SK-N-SH treated with all-trans-retinoic acid at 6 μM for 48 hours (cell line): ENCODE measurements at regions not wholly inside any gene's neighbourhood (a gene's known extent, or its start where the extent isn't known, plus 50 kb on each side); places are given as distances from the start of the nearest gene placed in this dataset.
A peak's percentile ranks its signal among the peaks of the same experiment; 100 is the strongest.

Experiments
- ATAC-seq: fragments of 200-7000 bp; cut with Tn5 transposase; 3 replicates; pipeline ENCODE4 v1.9.1; 2020; ENCODE audit warnings: mild to moderate bottlenecking, moderate library complexity
- ARNTL ChIP-seq: fragments of 450-650 bp; formaldehyde crosslinking; IDR thresholded peaks from 2 replicates; pipeline ENCODE4 v1.5.0; 2020; ENCODE audit warnings: low read depth, mild to moderate bottlenecking, moderate library complexity, borderline replicate concordance
- BACH2 ChIP-seq: fragments of 250-450 bp; sonication (Bioruptor Pico); IDR thresholded peaks from 2 replicates; pipeline ENCODE4 v1.9.0; 2021; ENCODE audit warnings: mild to moderate bottlenecking, borderline replicate concordance
- CREB5 ChIP-seq: fragments of 250-450 bp; sonication (Bioruptor Pico); IDR thresholded peaks from 2 replicates; pipeline ENCODE4 v1.5.1; 2020; ENCODE audit warnings: low read depth, mild to moderate bottlenecking, moderate library complexity
- CSDC2 ChIP-seq: fragments of 250-450 bp; sonication (Bioruptor Pico); IDR thresholded peaks from 2 replicates; pipeline ENCODE4 v1.5.0; 2020; ENCODE audit warnings: mild to moderate bottlenecking, moderate library complexity
- CSRNP3 ChIP-seq: fragments of 250-450 bp; sonication (Bioruptor Pico); IDR thresholded peaks from 2 replicates; pipeline ENCODE4 v1.5.1; 2021; ENCODE audit warnings: mild to moderate bottlenecking, moderate library complexity
- ESRRG ChIP-seq: fragments of 250-450 bp; sonication (Bioruptor Pico); IDR thresholded peaks from 2 replicates; pipeline ENCODE4 v1.6.1; 2021; ENCODE audit warnings: mild to moderate bottlenecking
- GLIS3 ChIP-seq: fragments of 250-450 bp; sonication (Bioruptor Pico); IDR thresholded peaks from 2 replicates; pipeline ENCODE4 v1.5.0; 2020; ENCODE audit warnings: mild to moderate bottlenecking, moderate library complexity
- ISL1 ChIP-seq: fragments of 250-450 bp; sonication (Bioruptor Pico); IDR thresholded peaks from 2 replicates; pipeline ENCODE4 v2.1.2; 2022; ENCODE audit warnings: mild to moderate bottlenecking, moderate library complexity
- PATZ1 ChIP-seq: fragments of 250-450 bp; sonication (Bioruptor Pico); IDR thresholded peaks from 2 replicates; pipeline ENCODE4 v1.8.0; 2020; ENCODE audit warnings: mild to moderate bottlenecking, moderate library complexity, borderline replicate concordance
- PPARA ChIP-seq: fragments of 250-450 bp; sonication (Bioruptor Pico); IDR thresholded peaks from 2 replicates; pipeline ENCODE4 v1.5.0; 2020; ENCODE audit warnings: mild to moderate bottlenecking, borderline replicate concordance
- RARB ChIP-seq: fragments of 250-450 bp; sonication (Bioruptor Pico); IDR thresholded peaks from 2 replicates; pipeline ENCODE4 v1.8.0; 2021; ENCODE audit warnings: mild to moderate bottlenecking, moderate library complexity
- SNAI2 ChIP-seq: fragments of 250-450 bp; sonication (Bioruptor Pico); IDR thresholded peaks from 2 replicates; pipeline ENCODE4 v1.5.0; 2020; ENCODE audit warnings: mild to moderate bottlenecking, moderate library complexity
- TCF4 ChIP-seq: fragments of 250-450 bp; sonication (Bioruptor Pico); IDR thresholded peaks from 2 replicates; pipeline ENCODE4 v1.8.0; 2021; ENCODE audit warnings: mild to moderate bottlenecking, moderate library complexity, borderline replicate concordance
- TOX ChIP-seq: fragments of 250-450 bp; sonication (Bioruptor Pico); IDR thresholded peaks from 2 replicates; pipeline ENCODE4 v1.8.0; 2021; ENCODE audit warnings: mild to moderate bottlenecking, moderate library complexity, borderline replicate concordance
- TSHZ2 ChIP-seq: fragments of 250-450 bp; sonication (Bioruptor Pico); IDR thresholded peaks from 2 replicates; pipeline ENCODE4 v1.5.0; 2020; ENCODE audit warnings: mild to moderate bottlenecking, moderate library complexity
- ZC3H10 ChIP-seq: fragments of 250-450 bp; sonication (Bioruptor Pico); IDR thresholded peaks from 2 replicates; pipeline ENCODE4 v1.5.1; 2021; ENCODE audit warnings: mild to moderate bottlenecking, moderate library complexity
- ZFP3 ChIP-seq: fragments of 250-450 bp; sonication (Bioruptor Pico); IDR thresholded peaks from 2 replicates; pipeline ENCODE4 v1.5.0; 2020; ENCODE audit warnings: mild to moderate bottlenecking, moderate library complexity
- ZFP30 ChIP-seq: fragments of 450-650 bp; formaldehyde crosslinking; IDR thresholded peaks from 2 replicates; pipeline ENCODE4 v1.5.0; 2022; ENCODE audit warnings: mild to moderate bottlenecking, moderate library complexity
- ZNF565 ChIP-seq: fragments of 450-650 bp; formaldehyde crosslinking; conservative IDR thresholded peaks from 2 replicates; pipeline ENCODE4 v1.5.0; 2020; ENCODE audit warnings: low read depth, mild to moderate bottlenecking, moderate library complexity
- ZNF70 ChIP-seq: fragments of 450-650 bp; formaldehyde crosslinking; IDR thresholded peaks from 2 replicates; pipeline ENCODE4 v1.5.0; 2020; ENCODE audit warnings: mild to moderate bottlenecking, moderate library complexity
- ZNF8 ChIP-seq: fragments of 450-650 bp; formaldehyde crosslinking; IDR thresholded peaks from 2 replicates; pipeline ENCODE4 v1.5.0; 2020; ENCODE audit warnings: mild to moderate bottlenecking, moderate library complexity

- ATAC-seq, result no peak
- TF ChIP-seq TSHZ2 (CRISPR knock-in tag), result no peak
- TF ChIP-seq PATZ1 (CRISPR knock-in tag), result no peak
- TF ChIP-seq ZNF70 (CRISPR knock-in tag), result no peak
- TF ChIP-seq ZFP3, result no peak
- TF ChIP-seq BACH2 (CRISPR knock-in tag), result no peak
- TF ChIP-seq TCF4 (CRISPR knock-in tag), result no peak
- TF ChIP-seq ZFP30 (CRISPR knock-in tag), result no peak
- no peak for TF ChIP-seq RARB (CRISPR knock-in tag)
- TF ChIP-seq GLIS3, result no peak
- TF ChIP-seq ZNF565 (CRISPR knock-in tag), result no peak
- no peak for TF ChIP-seq ZNF8 (CRISPR knock-in tag)
- no peak for TF ChIP-seq CSDC2
- TF ChIP-seq PPARA (CRISPR knock-in tag), result no peak
- TF ChIP-seq CSRNP3 (CRISPR knock-in tag), result no peak
- TF ChIP-seq ZC3H10 (CRISPR knock-in tag), result no peak
- TF ChIP-seq ISL1, result no peak
- no peak for TF ChIP-seq CREB5 (CRISPR knock-in tag)
Observed at GRCh38 chr16:27681681-27682080, 131.7 kb downstream of the KATNIP start.

GRCh38 chr16:27684047-27684446 is 134.1 kb downstream of the KATNIP start:
- no peak for ATAC-seq
- TF ChIP-seq CREB5 (CRISPR knock-in tag), result no peak
- no peak for TF ChIP-seq ARNTL (CRISPR knock-in tag)
- no peak for TF ChIP-seq GLIS3
- TF ChIP-seq ZNF8 (CRISPR knock-in tag), result no peak

GRCh38 chr16:27685807-27686206 is 135.9 kb downstream of the KATNIP start:
- peak; percentile 53; the same call in 2 of the 3 replicates for ATAC-seq
- TF ChIP-seq ZFP30 (CRISPR knock-in tag) (no peak), ZNF70 (CRISPR knock-in tag) (no peak), TSHZ2 (CRISPR knock-in tag) (no peak), RARB (CRISPR knock-in tag) (no peak), TOX (CRISPR knock-in tag) (no peak), BACH2 (CRISPR knock-in tag) (no peak), ESRRG (CRISPR knock-in tag) (no peak), CSRNP3 (CRISPR knock-in tag) (no peak), ISL1 (no peak), ZNF565 (CRISPR knock-in tag) (no peak), SNAI2 (CRISPR knock-in tag) (no peak), PATZ1 (CRISPR knock-in tag) (no peak), TCF4 (CRISPR knock-in tag) (no peak)
